ENCODE measurements at regions not wholly inside any gene's neighbourhood (a gene's known extent, or its start where the extent isn't known, plus 50 kb on each side); places are given as distances from the start of the nearest gene placed in this dataset.

- TF ChIP-seq ELF1 (CRISPR knock-in tag; IDR thresholded peaks at IDR 0.05) (no peak), SIN3A (IDR thresholded peaks at IDR 0.05; ENCODE audit: borderline replicate concordance, low read depth, low read length) (no peak)
Observed at GRCh38 chrX:80354966-80355465, 65.2 kb upstream of the TENT5D start (continued).
